ENCODE measurements at regions not wholly inside any gene's neighbourhood (a gene's known extent, or its start where the extent isn't known, plus 50 kb on each side); places are given as distances from the start of the nearest gene placed in this dataset.

GRCh38 chr11:92276773-92277172 lies 52.2 kb downstream of the FAT3 start:
- H3K27me3 Mint-ChIP-seq = no peaks in the 10 kb centered on the region
- no peaks in the 10 kb centered on the region for H3K9me3 Mint-ChIP-seq
- CTCF ChIA-PET = no interaction called here
- no peaks in the 10 kb centered on the region for H3K36me3 Mint-ChIP-seq
- no peaks in the 10 kb centered on the region for H3K4me1 Mint-ChIP-seq
- no peak overlapping the region for H3K27ac Mint-ChIP-seq
- no peak overlapping the region for H3K4me3 Mint-ChIP-seq
- DNase-seq = no peak

- CTCF ChIA-PET = no interaction called here
- no peak for DNase-seq
- Mint-ChIP-seq H3K27ac (no peak overlapping the region), H3K4me3 (no peak overlapping the region), H3K4me1 (no peaks in the 10 kb centered on the region), H3K27me3 (no peaks in the 10 kb centered on the region), H3K9me3 (no peaks in the 10 kb centered on the region), H3K36me3 (no peaks in the 10 kb centered on the region)
Observed at GRCh38 chr11:92277871-92278270, 53.3 kb downstream of the FAT3 start.

- H3K27ac Mint-ChIP-seq = no peak overlapping the region
- H3K27me3 Mint-ChIP-seq = no peaks in the 10 kb centered on the region
- H3K4me3 Mint-ChIP-seq = no peak overlapping the region
- H3K9me3 Mint-ChIP-seq = no peaks in the 10 kb centered on the region
- no peaks in the 10 kb centered on the region for H3K4me1 Mint-ChIP-seq
- no peak for DNase-seq
- H3K36me3 Mint-ChIP-seq = no peaks in the 10 kb centered on the region
- CTCF ChIA-PET = no interaction called here
Observed at GRCh38 chr11:92278791-92279433, 54.3 kb downstream of the FAT3 start.

GRCh38 chr11:92284107-92284506 lies 59.5 kb downstream of the FAT3 start:
- CTCF ChIA-PET = no interaction called here
- Mint-ChIP-seq H3K9me3 (no peaks in the 10 kb centered on the region), H3K36me3 (no peaks in the 10 kb centered on the region), H3K27ac (no peak overlapping the region), H3K27me3 (no peaks in the 10 kb centered on the region), H3K4me3 (no peak overlapping the region), H3K4me1 (no peaks in the 10 kb centered on the region)
- DNase-seq = no peak

- H3K4me1 Mint-ChIP-seq = no peaks in the 10 kb centered on the region
- no peaks in the 10 kb centered on the region for H3K36me3 Mint-ChIP-seq
- H3K4me3 Mint-ChIP-seq = no peak overlapping the region
- CTCF ChIA-PET = no interaction called here
- no peak for DNase-seq
- H3K9me3 Mint-ChIP-seq = no peaks in the 10 kb centered on the region
- H3K27ac Mint-ChIP-seq = no peak overlapping the region
- no peaks in the 10 kb centered on the region for H3K27me3 Mint-ChIP-seq
Observed at GRCh38 chr11:92284558-92284957, 59.9 kb downstream of the FAT3 start.

GRCh38 chr11:92285776-92286175 lies 61.2 kb downstream of the FAT3 start:
- no peak overlapping the region for H3K27ac Mint-ChIP-seq
- no peaks in the 10 kb centered on the region for H3K36me3 Mint-ChIP-seq
- H3K4me3 Mint-ChIP-seq = no peak overlapping the region
- CTCF ChIA-PET = no interaction called here
- DNase-seq = no peak
- no peaks in the 10 kb centered on the region for H3K4me1 Mint-ChIP-seq
- H3K9me3 Mint-ChIP-seq = no peaks in the 10 kb centered on the region
- no peaks in the 10 kb centered on the region for H3K27me3 Mint-ChIP-seq

- H3K27ac Mint-ChIP-seq = no peak overlapping the region
- H3K27me3 Mint-ChIP-seq = no peaks in the 10 kb centered on the region
- DNase-seq = no peak
- H3K4me1 Mint-ChIP-seq = no peaks in the 10 kb centered on the region
- H3K36me3 Mint-ChIP-seq = no peaks in the 10 kb centered on the region
- H3K4me3 Mint-ChIP-seq = no peak overlapping the region
- CTCF ChIA-PET = no interaction called here
- no peaks in the 10 kb centered on the region for H3K9me3 Mint-ChIP-seq
Observed at GRCh38 chr11:92286709-92287108, 62.1 kb downstream of the FAT3 start.

GRCh38 chr11:92295175-92296137 lies 70.8 kb downstream of the FAT3 start:
- no peaks in the 10 kb centered on the region for H3K4me1 Mint-ChIP-seq
- H3K36me3 Mint-ChIP-seq = no peaks in the 10 kb centered on the region
- H3K27me3 Mint-ChIP-seq = no peaks in the 10 kb centered on the region
- no peak overlapping the region for H3K4me3 Mint-ChIP-seq
- CTCF ChIA-PET = no interaction called here
- peaks cover 2% of the 10 kb centered on the region for H3K9me3 Mint-ChIP-seq
- no peak for DNase-seq
- no peak overlapping the region for H3K27ac Mint-ChIP-seq

- no peak overlapping the region for H3K27ac Mint-ChIP-seq
- CTCF ChIA-PET = no interaction called here
- H3K9me3 Mint-ChIP-seq = peaks cover 2% of the 10 kb centered on the region
- DNase-seq = no peak
- H3K27me3 Mint-ChIP-seq = no peaks in the 10 kb centered on the region
- H3K4me1 Mint-ChIP-seq = no peaks in the 10 kb centered on the region
- H3K36me3 Mint-ChIP-seq = no peaks in the 10 kb centered on the region
- no peak overlapping the region for H3K4me3 Mint-ChIP-seq
Observed at GRCh38 chr11:92296138-92296515, 71.5 kb downstream of the FAT3 start.

- Mint-ChIP-seq H3K27me3 (no peaks in the 10 kb centered on the region), H3K4me3 (no peak overlapping the region), H3K9me3 (peaks cover 2% of the 10 kb centered on the region), H3K36me3 (no peaks in the 10 kb centered on the region), H3K27ac (no peak overlapping the region), H3K4me1 (no peaks in the 10 kb centered on the region)
- no peak for DNase-seq
- CTCF ChIA-PET = no interaction called here
Observed at GRCh38 chr11:92297567-92298553, 73.2 kb downstream of the FAT3 start.

- CTCF ChIA-PET = no interaction called here
- Mint-ChIP-seq H3K36me3 (no peaks in the 10 kb centered on the region), H3K27me3 (no peaks in the 10 kb centered on the region), H3K4me1 (no peaks in the 10 kb centered on the region), H3K9me3 (peaks cover 3% of the 10 kb centered on the region), H3K27ac (no peak overlapping the region), H3K4me3 (no peak overlapping the region)
- DNase-seq = no peak
Observed at GRCh38 chr11:92300876-92301275, 76.3 kb downstream of the FAT3 start.

GRCh38 chr11:92302770-92303169 lies 78.2 kb downstream of the FAT3 start:
- CTCF ChIA-PET = no interaction called here
- H3K4me3 Mint-ChIP-seq = no peak overlapping the region
- no peak for DNase-seq
- H3K4me1 Mint-ChIP-seq = no peaks in the 10 kb centered on the region
- H3K27ac Mint-ChIP-seq = no peak overlapping the region
- no peaks in the 10 kb centered on the region for H3K27me3 Mint-ChIP-seq
- no peaks in the 10 kb centered on the region for H3K36me3 Mint-ChIP-seq
- H3K9me3 Mint-ChIP-seq = peaks cover 3% of the 10 kb centered on the region

GRCh38 chr11:92304271-92304670 lies 79.7 kb downstream of the FAT3 start:
- no peaks in the 10 kb centered on the region for H3K4me1 Mint-ChIP-seq
- no peaks in the 10 kb centered on the region for H3K36me3 Mint-ChIP-seq
- CTCF ChIA-PET = no interaction called here
- DNase-seq = no peak
- H3K27ac Mint-ChIP-seq = no peak overlapping the region
- H3K4me3 Mint-ChIP-seq = no peak overlapping the region
- peaks cover 3% of the 10 kb centered on the region for H3K9me3 Mint-ChIP-seq
- H3K27me3 Mint-ChIP-seq = no peaks in the 10 kb centered on the region

- H3K4me3 Mint-ChIP-seq = no peak overlapping the region
- CTCF ChIA-PET = no interaction called here
- H3K36me3 Mint-ChIP-seq = no peaks in the 10 kb centered on the region
- no peaks in the 10 kb centered on the region for H3K27me3 Mint-ChIP-seq
- H3K9me3 Mint-ChIP-seq = peaks cover 3% of the 10 kb centered on the region
- H3K27ac Mint-ChIP-seq = no peak overlapping the region
- no peak for DNase-seq
- no peaks in the 10 kb centered on the region for H3K4me1 Mint-ChIP-seq
Observed at GRCh38 chr11:92306966-92307510, 82.4 kb downstream of the FAT3 start.
